Karpas-422 (cell line): ENCODE measurements at regions not wholly inside any gene's neighbourhood (a gene's known extent, or its start where the extent isn't known, plus 50 kb on each side); places are given as distances from the start of the nearest gene placed in this dataset.

Experiments used
- DNase-seq: peaks from one replicate; pipeline ENCODE4 v3.0.0-alpha.2; 2015
- H2AFZ ChIP-seq: fragments of 200-600 bp; sonication (generic); 2 replicates; pipeline ENCODE4 v1.6.1; 2014; ENCODE audit warnings: antibody characterized with exemption, low read length, mixed read lengths
- H3K27ac ChIP-seq: fragments of 200-600 bp; sonication (generic); 2 replicates; pipeline ENCODE4 v1.5.1; 2014; ENCODE audit warnings: mild to moderate bottlenecking, low read length, moderate library complexity
- H3K27me3 ChIP-seq: fragments of 200-600 bp; sonication (generic); 2 replicates; pipeline ENCODE4 v1.6.1; 2014; ENCODE audit warnings: low read length, mixed read lengths
- H3K36me3 ChIP-seq: fragments of 200-600 bp; sonication (generic); 2 replicates; pipeline ENCODE4 v1.6.1; 2014; ENCODE audit warnings: low read length, mixed read lengths; ENCODE audit not compliant: insufficient read depth
- H3K4me1 ChIP-seq: fragments of 200-600 bp; sonication (generic); 2 replicates; pipeline ENCODE4 v1.6.1; 2014; ENCODE audit warnings: mild to moderate bottlenecking, low read length, mixed read lengths
- H3K4me2 ChIP-seq: fragments of 200-600 bp; sonication (generic); 2 replicates; pipeline ENCODE4 v1.6.1; 2014; ENCODE audit warnings: low read length, low read depth, mild to moderate bottlenecking; ENCODE audit not compliant: poor library complexity, severe bottlenecking
- H3K4me3 ChIP-seq: fragments of 200-600 bp; sonication (generic); 2 replicates; pipeline ENCODE4 v1.5.1; 2014; ENCODE audit warnings: mild to moderate bottlenecking, antibody characterized with exemption, low read length, mixed read lengths
- H3K79me2 ChIP-seq: fragments of 200-600 bp; sonication (generic); 2 replicates; pipeline ENCODE4 v1.6.1; 2014; ENCODE audit warnings: mild to moderate bottlenecking, low read length, mixed read lengths
- H3K9ac ChIP-seq: fragments of 200-600 bp; sonication (generic); 2 replicates; pipeline ENCODE4 v1.6.0; 2014; ENCODE audit warnings: low read length
- H3K9me2 ChIP-seq: fragments of 200-600 bp; sonication (generic), shearing (Covaris generic); replicated peaks from 2 replicates; pipeline ENCODE4 v1.6.0; 2014; ENCODE audit warnings: mild to moderate bottlenecking, low read length, moderate library complexity; ENCODE audit not compliant: insufficient read depth
- H3K9me3 ChIP-seq: fragments of 300-700, 200-600 bp; sonication (generic); 2 replicates; pipeline ENCODE4 v1.6.1; 2014; ENCODE audit warnings: low read length, mixed read lengths
- H4K20me1 ChIP-seq: fragments of 200-600 bp; sonication (generic); 2 replicates; pipeline ENCODE4 v1.6.1; 2014; ENCODE audit warnings: mild to moderate bottlenecking, antibody characterized with exemption, low read length, low read depth; ENCODE audit not compliant: insufficient read depth

GRCh38 chr12:66066137-66066928 lies 64.2 kb downstream of the LLPH start:
- DNase-seq = no peak
- H3K79me2 ChIP-seq = no peaks in the 10 kb centered on the region
- H3K36me3 ChIP-seq = no peaks in the 10 kb centered on the region
- H4K20me1 ChIP-seq = no peaks in the 10 kb centered on the region
- H3K4me3 ChIP-seq = no peak overlapping the region
- no peaks in the 10 kb centered on the region for H3K9me3 ChIP-seq
- no peak overlapping the region for H3K4me2 ChIP-seq
- H3K27ac ChIP-seq = no peak overlapping the region
- H3K9ac ChIP-seq = no peak overlapping the region
- no peaks in the 10 kb centered on the region for H3K4me1 ChIP-seq
- no peaks in the 10 kb centered on the region for H3K9me2 ChIP-seq
- H3K27me3 ChIP-seq = no peaks in the 10 kb centered on the region
- H2AFZ ChIP-seq = no peak overlapping the region

- H2AFZ ChIP-seq = no peak overlapping the region
- no peaks in the 10 kb centered on the region for H3K36me3 ChIP-seq
- no peaks in the 10 kb centered on the region for H4K20me1 ChIP-seq
- no peak for DNase-seq
- no peaks in the 10 kb centered on the region for H3K79me2 ChIP-seq
- H3K27ac ChIP-seq = no peak overlapping the region
- no peak overlapping the region for H3K9ac ChIP-seq
- no peak overlapping the region for H3K4me3 ChIP-seq
- H3K27me3 ChIP-seq = no peaks in the 10 kb centered on the region
- H3K9me3 ChIP-seq = no peaks in the 10 kb centered on the region
- H3K9me2 ChIP-seq = no peaks in the 10 kb centered on the region
- H3K4me1 ChIP-seq = no peaks in the 10 kb centered on the region
- no peak overlapping the region for H3K4me2 ChIP-seq
Measured at GRCh38 chr12:66065641-66066136, 64.9 kb downstream of the LLPH start.

GRCh38 chr12:66065150-66065549 lies 65.4 kb downstream of the LLPH start:
- no peaks in the 10 kb centered on the region for H3K36me3 ChIP-seq
- H4K20me1 ChIP-seq = no peaks in the 10 kb centered on the region
- no peak overlapping the region for H2AFZ ChIP-seq
- no peak overlapping the region for H3K9ac ChIP-seq
- no peaks in the 10 kb centered on the region for H3K9me3 ChIP-seq
- H3K79me2 ChIP-seq = no peaks in the 10 kb centered on the region
- H3K27ac ChIP-seq = no peak overlapping the region
- no peak overlapping the region for H3K4me3 ChIP-seq
- no peaks in the 10 kb centered on the region for H3K9me2 ChIP-seq
- H3K4me1 ChIP-seq = no peaks in the 10 kb centered on the region
- H3K4me2 ChIP-seq = no peak overlapping the region
- no peaks in the 10 kb centered on the region for H3K27me3 ChIP-seq
- DNase-seq = no peak

- H2AFZ ChIP-seq = no peak overlapping the region
- no peak overlapping the region for H3K27ac ChIP-seq
- H3K4me3 ChIP-seq = no peak overlapping the region
- H3K9me2 ChIP-seq = no peaks in the 10 kb centered on the region
- H4K20me1 ChIP-seq = no peaks in the 10 kb centered on the region
- no peaks in the 10 kb centered on the region for H3K36me3 ChIP-seq
- H3K4me2 ChIP-seq = no peak overlapping the region
- no peaks in the 10 kb centered on the region for H3K9me3 ChIP-seq
- DNase-seq = no peak
- no peaks in the 10 kb centered on the region for H3K4me1 ChIP-seq
- H3K27me3 ChIP-seq = no peaks in the 10 kb centered on the region
- no peaks in the 10 kb centered on the region for H3K79me2 ChIP-seq
- H3K9ac ChIP-seq = no peak overlapping the region
Measured at GRCh38 chr12:66063916-66064315, 66.6 kb downstream of the LLPH start.

GRCh38 chr12:66062290-66062625 lies 68.3 kb downstream of the LLPH start:
- H3K9me3 ChIP-seq = no peaks in the 10 kb centered on the region
- no peak overlapping the region for H2AFZ ChIP-seq
- H3K27ac ChIP-seq = no peak overlapping the region
- H3K4me3 ChIP-seq = no peak overlapping the region
- no peak overlapping the region for H3K4me2 ChIP-seq
- H3K27me3 ChIP-seq = no peaks in the 10 kb centered on the region
- no peaks in the 10 kb centered on the region for H3K9me2 ChIP-seq
- no peaks in the 10 kb centered on the region for H3K36me3 ChIP-seq
- H3K9ac ChIP-seq = no peak overlapping the region
- no peaks in the 10 kb centered on the region for H3K79me2 ChIP-seq
- no peaks in the 10 kb centered on the region for H3K4me1 ChIP-seq
- no peak for DNase-seq
- no peaks in the 10 kb centered on the region for H4K20me1 ChIP-seq

- H4K20me1 ChIP-seq = no peaks in the 10 kb centered on the region
- H2AFZ ChIP-seq = no peak overlapping the region
- H3K79me2 ChIP-seq = no peaks in the 10 kb centered on the region
- no peak overlapping the region for H3K4me3 ChIP-seq
- H3K4me2 ChIP-seq = no peak overlapping the region
- H3K4me1 ChIP-seq = no peaks in the 10 kb centered on the region
- H3K9me2 ChIP-seq = no peaks in the 10 kb centered on the region
- H3K9ac ChIP-seq = no peak overlapping the region
- H3K9me3 ChIP-seq = no peaks in the 10 kb centered on the region
- no peaks in the 10 kb centered on the region for H3K36me3 ChIP-seq
- DNase-seq = no peak
- H3K27me3 ChIP-seq = no peaks in the 10 kb centered on the region
- no peak overlapping the region for H3K27ac ChIP-seq
Measured at GRCh38 chr12:66061557-66062289, 68.8 kb downstream of the LLPH start.

- Histone ChIP-seq H3K27ac (no peak overlapping the region), H3K4me3 (no peak overlapping the region), H2AFZ (no peak overlapping the region), H3K4me2 (no peak overlapping the region), H4K20me1 (no peaks in the 10 kb centered on the region), H3K9me3 (no peaks in the 10 kb centered on the region), H3K27me3 (no peaks in the 10 kb centered on the region), H3K79me2 (no peaks in the 10 kb centered on the region), H3K4me1 (no peaks in the 10 kb centered on the region), H3K9ac (no peak overlapping the region), H3K36me3 (no peaks in the 10 kb centered on the region), H3K9me2 (no peaks in the 10 kb centered on the region)
- DNase-seq = no peak
Measured at GRCh38 chr12:66061076-66061475, 69.5 kb downstream of the LLPH start.

GRCh38 chr12:66060163-66060907 lies 70.2 kb downstream of the LLPH start:
- Histone ChIP-seq H3K4me3 (no peak overlapping the region), H3K9me3 (no peaks in the 10 kb centered on the region), H3K27me3 (no peaks in the 10 kb centered on the region), H3K27ac (no peak overlapping the region), H3K79me2 (no peaks in the 10 kb centered on the region), H4K20me1 (no peaks in the 10 kb centered on the region), H3K36me3 (no peaks in the 10 kb centered on the region), H2AFZ (no peak overlapping the region), H3K9ac (no peak overlapping the region), H3K4me1 (no peaks in the 10 kb centered on the region), H3K4me2 (no peak overlapping the region), H3K9me2 (no peaks in the 10 kb centered on the region)
- DNase-seq = no peak
